Fibroblast of gingiva (primary cell): ENCODE measurements at regions not wholly inside any gene's neighbourhood (a gene's known extent, or its start where the extent isn't known, plus 50 kb on each side); places are given as distances from the start of the nearest gene placed in this dataset.

Experiments used
- DNase-seq: peaks from one replicate; pipeline ENCODE4 v3.0.0-alpha.2; 2011; ENCODE audit warnings: low read depth

DNA sequence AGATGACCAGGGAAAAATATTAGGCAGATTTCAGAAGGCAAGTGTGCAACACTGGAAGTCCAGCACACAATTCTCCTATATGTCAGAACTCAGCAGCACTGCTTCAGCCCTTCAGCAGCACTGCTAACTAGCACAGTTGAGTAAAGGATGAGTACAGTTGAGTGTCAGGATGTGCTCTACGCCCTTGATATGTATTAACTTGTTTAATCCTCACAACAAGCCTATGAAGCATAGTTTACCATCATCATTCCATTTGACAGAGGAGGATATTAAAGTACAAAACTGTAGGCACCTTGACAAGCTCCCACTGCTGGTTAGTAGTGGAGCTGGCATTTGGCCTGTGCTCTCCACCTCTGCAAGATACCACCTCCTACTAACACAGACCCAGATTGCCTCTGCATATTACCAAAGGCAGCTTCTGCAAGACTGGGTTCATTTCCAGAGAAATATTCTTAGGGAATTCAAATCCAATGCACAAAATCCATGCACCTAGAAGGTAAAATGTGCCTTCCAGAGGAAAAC lies 230.8 kb downstream of the ANAPC1 start:
- DNase-seq, result no peak

DNA sequence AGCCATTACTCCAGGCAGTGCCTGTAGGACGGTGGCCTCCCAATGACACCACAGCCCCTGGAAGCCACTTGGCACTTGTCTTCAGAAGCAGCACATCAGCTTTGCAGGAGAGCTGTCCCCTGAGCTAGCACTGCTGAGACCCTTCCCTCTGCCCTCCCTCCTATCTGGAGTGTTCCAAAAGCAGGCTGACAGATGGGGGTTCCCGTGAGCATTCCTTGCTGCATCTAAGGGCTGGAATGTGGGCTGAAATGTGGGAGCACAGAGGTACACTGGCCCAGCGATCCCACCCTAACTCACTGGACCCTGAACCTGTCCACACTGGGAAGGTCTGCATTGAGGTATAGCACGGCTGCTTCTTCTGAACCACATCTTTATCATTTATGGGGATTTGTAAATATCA lies 230.1 kb downstream of the ANAPC1 start:
- no peak for DNase-seq

DNA sequence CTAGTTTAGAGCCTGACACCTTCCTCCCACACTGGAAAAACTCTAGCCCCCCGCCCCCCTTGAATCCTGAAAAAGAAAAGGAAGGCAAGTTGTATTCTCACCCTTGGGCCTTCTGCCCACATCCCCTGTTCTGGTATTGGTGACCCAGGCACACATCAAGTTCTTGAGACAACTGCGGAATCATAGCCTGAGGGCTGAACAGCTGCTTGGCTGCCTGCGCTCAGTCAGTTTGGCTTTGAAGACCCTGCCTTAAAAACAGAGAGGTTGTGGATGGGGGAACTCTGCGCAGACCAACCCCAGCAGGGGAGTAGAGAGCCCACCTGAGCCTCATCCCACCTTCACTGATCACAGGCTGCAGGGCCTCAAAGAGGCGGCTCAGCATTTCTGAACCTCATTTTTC lies 229.2 kb downstream of the ANAPC1 start:
- DNase-seq, result no peak

DNA sequence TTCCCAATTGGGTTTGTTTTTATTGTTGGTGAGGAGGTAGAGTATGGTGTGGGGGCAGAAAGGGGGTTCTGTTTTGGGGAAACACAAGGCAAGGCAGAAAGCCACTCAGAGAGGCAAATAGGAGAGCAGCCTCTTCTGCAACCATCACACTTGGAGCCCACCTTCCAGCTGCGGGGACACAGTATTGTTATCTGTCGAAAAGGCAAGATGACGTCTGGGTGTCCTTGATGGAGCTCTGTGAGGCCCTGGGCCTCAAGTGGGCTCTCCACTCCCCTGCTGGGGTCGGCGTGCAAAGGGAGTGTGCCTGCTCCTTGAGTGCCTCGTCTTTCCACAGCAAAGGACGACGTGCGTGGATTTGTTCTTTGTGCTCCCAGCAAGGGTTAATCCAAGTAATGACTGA lies 227.6 kb downstream of the ANAPC1 start:
- DNase-seq, result no peak

DNA sequence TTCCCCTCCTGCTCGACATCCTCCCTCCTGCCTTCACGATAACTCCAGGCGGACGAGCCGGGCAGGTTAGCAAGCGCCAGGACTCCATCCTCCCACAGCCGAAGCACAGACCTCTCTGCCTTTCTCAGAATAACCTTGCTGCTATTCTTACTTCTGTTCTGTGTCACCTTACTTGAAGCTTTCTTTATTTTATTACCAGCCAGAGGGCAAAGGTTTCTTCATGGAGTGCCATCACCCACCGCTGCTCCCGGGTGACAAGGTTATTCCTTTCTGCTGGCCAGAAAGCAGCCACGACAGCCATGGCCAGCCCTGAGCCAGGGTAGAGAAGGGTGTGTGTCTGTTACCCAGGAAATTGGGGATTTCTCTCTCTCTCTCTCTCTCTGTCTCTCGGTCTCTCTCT lies 227.1 kb downstream of the ANAPC1 start:
- no peak for DNase-seq

DNA sequence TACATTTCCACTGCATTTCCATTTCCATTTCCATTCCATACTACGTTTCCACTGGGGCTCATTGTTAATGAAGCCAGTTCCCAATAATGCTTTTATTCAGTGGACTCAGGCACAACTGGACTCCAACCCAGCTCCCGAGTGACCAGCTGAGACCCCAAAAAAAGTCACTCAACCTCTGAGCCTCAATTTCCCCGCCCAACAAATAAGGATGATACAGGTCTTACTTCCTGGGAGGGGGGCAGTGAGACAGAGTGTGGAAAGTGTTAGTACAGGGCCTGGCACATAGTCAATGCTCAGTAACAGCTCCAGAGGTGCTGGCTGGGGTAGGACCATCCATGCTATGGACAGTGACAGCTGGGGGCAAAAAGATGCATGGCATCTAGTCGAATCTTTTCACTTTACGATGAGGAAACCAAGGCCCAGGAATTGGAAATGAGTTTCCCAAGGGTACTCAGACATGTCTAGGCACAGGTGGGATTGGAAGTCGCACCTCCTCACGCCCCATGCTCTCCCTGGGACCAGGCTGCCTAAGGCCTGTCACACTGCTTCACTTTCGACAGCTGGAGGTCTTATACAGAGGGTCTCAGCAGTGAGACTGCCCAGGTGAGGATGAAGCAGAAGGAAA lies 226.5 kb downstream of the ANAPC1 start:
- DNase-seq, result no peak

DNA sequence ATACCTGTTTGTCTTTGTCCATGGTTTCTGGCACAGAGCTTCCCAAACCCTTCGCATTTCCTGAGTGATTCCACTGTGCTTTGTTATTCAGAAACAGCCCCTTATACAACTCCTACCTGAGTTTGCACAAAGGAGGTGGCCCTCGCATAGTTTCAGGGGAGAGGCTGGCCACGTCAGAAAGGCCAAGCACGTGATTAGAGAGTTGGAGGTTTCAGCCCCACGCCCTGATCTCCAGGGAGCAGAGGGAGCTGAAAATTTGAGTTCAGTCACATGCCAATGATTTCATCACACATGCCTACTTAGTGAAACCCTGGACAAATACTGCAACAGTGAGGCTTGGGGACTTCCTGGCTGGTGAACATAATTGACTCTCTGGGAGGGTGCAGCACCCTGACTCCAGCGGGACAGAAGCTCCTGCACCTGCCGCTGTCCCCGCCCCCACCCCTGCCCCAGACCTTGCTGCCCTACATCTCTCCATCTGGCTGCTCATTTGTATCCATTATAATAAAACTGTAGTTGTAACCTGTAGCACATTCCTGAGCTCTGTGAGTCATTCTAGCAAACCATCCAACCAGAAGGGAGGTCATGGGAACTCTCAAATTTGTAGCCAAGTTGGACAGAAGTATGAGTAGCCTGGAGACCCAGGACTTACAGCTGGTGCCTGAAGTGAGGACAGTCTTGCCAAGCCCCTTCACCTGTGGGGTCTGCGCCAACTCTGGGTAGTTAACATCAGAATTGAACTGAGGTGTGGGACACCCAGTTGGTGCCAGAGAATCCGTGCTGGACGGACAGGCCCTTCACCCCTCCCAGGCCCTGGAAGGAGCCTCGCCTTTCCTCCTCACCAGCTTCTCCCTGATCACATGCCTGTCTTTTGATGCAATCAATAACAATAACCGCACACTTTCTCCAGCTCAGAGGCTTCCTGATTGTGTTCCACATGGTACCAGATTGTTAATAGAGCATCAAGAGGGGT lies 224.3 kb downstream of the ANAPC1 start:
- peak; percentile 89 for DNase-seq

DNA sequence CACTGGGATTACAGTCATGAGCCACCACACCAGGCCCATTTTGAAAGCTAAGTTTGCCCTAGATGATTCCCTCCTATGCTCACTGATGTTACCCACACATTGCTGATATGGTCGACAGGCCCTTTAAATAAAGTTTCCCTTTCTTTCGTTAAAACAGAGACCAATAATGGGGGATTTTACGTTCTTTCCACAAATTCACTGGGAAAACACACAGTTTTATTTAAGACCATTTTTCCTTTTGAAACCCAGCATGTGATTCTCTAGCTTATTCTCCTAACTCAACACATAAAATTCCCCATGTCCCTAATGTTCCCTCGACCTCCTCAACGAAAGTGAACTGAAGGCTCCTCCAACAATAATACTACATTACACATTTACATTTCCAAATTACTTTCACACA lies 223.2 kb downstream of the ANAPC1 start:
- DNase-seq, result no peak

DNA sequence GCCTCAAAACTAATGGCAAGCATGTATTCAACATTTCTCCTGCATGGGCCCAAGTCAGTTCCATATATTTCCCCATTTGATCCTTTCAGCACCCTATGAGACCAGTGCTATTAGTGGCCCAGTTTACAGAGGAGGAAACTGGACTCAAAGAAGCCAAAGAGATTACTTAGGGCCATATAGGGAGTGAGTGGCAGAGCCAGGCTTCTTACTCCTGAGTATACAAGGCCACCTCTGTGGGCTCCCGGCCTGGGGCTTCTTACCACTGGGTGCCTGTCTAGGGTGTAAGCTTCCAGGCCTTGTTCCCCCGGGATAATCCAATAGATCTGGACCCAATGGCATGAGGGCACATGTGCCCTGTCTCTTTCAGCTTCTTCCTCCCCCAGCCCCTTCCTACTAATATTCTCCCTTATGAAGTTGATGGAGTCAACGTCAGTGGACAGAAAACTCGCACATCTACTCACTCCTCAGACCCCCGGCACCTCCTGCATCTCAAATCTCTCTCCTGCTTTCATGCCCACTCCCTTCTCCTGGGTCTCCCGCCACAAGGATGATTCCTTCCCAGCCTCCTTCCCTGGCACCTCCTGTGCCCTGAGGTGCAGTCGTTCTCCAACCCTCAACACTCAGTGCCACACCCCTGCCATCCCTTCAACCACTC lies 222.6 kb downstream of the ANAPC1 start:
- no peak for DNase-seq

DNA sequence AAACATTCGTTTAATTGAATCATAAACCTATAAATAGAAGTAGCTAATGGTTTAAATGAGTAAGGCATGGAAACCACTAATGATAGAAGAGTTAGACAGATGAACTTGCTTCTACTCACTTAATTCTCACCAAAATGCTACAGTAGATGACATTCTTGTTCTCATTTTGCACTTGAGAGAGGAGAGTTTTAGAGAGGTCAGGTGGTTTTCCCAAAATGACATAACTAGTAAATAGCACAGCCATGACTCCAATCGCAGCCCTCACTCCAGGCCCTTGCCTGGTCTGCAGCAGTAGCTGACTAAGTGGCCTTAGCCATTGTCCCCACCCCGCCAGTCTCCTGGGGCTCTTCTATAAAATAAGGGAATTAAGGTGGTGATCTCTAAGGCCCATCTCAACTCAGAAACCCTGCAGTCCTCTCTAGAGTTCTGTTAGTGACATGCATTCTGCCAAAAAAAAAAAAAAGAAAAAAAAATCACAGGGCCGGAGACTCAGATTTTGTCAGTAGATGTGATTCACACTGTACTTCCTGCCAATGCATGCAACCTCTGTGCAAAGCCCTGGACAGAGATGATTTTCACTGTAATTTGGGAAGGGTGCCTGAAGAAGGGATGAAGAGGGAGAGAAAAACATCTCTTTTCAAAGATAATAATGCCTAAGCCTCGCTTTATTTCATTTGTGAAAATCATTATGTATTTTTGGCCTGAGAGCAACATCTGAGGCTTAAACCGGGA lies 221.8 kb downstream of the ANAPC1 start:
- DNase-seq, result peak; percentile 68

DNA sequence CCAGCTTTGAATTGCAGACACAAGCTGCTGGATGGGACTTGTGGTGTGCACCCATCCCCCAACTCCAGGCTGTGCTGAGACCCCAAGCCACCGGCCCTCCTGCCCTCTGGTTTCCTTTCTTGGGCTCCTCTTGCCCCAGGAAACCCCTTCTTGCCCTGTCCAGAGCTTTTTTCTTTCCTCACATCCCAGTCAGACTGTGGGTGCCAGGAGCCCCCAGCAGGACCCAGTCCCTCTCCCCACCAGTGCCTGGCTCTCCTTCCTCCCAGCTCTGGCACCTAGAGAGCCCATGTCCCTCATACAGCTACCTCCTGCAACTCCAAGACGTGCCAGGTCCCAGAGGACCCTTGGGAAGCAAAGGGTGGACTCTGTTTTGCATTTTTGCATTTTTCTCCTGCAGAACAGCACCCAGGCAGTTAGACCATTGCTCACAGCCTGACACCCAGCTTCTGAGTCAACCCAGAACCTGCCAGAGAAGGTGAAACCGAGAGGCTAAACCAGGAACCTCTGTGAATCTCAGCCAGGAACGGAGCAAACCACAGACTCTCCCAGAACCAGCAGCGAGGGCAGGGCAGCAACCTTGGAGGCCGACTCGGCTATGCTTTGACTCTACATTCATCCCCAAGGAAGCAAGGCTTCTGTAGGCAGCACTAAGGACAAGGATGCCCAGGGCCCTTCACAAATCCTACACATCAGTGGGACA lies 221.1 kb downstream of the ANAPC1 start:
- DNase-seq, result no peak

DNA sequence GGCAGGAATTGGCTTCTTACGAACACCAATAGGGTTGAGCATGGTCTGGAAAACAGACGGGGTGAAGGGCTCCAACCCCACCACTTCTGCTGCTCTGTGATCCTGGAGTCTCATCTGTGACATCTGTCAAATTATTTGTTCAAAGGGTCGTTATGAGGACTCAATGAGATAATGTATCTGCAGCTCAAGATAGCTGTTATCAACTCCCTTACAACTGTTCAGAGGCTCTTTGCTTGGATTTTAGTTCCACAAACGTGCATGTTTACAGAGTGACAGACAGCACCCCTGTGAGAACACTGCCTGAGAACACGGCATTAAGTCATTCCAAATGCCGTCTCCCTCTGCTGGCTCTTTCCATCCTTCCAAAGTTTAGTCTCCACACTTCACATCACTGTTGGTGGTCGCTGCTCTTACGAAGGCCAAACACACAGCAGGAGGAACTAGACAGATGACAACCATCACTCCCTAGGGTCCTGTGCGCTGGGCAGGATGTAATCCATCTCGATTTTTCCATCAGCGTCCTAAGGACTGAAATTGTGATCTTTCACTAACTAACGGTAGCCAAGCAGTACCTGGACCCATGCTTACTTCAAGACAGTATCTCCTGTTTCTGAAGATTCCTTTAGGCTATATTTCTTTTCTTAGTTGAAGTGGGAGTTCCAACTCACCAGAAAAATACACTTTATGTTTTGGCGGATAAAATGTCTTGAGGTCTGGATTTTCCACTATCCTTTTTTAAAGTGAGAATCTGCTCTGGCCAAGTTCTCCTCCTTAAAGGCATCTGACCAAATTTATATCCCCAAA lies 220.3 kb downstream of the ANAPC1 start:
- no peak for DNase-seq

DNA sequence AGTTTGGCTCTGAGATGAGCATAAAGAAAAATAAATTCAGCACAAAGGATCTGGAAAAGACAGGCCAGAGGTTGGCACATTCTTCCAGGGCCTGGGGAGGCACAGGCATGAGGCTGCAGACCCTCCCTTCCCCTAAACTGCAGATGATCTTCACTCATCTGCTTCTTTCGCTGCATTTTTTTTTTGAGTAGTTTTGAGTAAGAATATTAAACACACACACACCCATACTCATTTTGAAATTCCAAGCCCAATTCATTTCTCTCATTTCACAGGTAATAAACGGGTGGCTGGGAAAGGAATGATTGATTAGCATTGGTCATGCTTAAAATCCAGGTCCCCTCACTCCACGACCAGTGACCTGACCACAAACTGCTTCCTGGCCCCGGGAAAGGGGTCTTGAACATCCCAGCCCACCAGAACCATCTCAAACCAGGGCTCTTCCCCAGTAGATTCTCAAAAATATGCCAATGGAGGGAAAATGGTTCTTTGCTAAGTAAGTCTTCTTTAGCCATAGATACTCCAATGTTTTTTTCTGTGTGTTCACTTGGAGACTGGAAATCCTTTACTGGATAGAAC lies 219.6 kb downstream of the ANAPC1 start:
- no peak for DNase-seq

DNA sequence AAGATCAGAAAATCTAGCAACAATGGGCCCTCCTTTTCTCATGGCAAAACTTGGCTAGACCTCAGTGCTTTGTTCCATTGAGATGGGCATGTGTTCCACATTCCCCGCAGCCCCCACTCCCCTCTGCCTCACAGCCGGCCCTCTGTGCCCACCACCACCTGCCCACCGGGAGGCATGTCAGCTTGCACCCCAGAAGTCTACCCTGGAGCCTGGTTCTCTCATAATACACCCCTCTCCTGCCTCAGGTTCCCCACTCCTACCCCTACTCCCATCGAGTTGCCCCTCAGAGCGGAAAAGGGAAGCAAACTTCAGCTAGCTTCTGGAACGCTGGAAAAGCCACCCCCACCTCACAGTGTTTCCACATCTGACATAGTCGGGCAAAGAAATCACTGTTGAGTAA lies 219.0 kb downstream of the ANAPC1 start:
- DNase-seq, result no peak

DNA sequence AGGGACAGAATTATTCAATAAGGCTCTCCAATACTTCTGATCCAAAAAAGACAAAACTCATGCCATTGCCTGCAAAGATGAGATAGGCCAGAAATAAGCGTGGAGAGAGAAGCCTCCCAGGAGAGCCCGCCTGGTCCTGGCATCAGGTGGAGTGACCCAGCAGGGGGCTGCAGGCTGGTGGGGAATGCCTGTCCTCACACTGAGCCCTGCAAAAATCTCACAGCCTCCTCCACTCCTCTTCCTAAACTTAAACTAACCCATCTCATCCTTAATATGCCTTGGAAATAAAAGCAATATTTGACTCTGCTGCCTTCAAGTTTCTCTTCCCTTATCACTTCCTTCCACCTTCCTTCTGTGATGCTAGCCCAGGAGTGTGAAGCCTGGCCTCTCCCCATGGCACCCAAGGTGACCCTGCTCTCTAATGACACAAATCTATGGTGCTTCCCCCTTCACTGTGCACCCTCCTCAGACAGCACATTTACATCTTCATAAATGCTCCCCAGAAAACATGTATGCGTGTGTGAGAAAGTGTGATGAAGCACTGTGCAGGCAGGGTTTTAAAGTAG lies 218.4 kb downstream of the ANAPC1 start:
- DNase-seq, result no peak

DNA sequence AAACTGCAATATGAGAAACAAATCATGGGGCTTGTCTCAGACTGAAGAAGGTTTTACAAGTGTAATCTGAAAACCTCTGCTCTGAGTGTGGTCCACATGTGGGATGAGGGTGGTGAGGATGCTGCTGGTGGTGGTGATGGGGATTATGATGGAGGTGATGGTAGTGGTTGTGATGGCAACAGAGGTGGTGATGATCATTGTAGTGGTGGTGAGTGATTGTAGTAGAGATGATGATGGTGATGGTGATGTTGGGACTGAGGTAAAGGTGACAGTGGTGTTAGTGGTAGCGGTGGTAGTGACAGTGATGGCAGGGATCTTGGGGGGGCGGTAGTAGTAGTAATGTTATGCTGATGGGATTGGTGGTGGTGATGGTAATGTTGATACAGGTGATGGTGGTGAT lies 217.8 kb downstream of the ANAPC1 start:
- DNase-seq, result no peak

DNA sequence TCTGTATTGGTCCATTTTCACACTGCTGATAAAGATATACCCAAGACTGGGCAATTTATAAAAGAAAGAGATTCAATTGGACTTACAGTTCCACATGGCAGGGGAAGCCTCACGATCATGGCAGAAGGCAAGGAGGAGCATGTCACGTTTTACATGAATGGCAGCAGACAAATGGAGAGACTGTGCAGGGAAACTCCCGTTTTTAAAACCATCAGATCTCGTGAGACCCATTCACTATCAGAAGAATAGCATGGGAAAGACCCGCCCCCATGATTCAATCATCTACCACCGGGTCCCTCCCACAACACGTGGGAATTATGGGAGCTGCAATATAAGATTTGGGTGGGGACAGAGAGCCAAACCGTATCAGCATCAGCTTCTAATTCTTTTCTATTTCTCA lies 217.0 kb downstream of the ANAPC1 start:
- DNase-seq, result no peak

DNA sequence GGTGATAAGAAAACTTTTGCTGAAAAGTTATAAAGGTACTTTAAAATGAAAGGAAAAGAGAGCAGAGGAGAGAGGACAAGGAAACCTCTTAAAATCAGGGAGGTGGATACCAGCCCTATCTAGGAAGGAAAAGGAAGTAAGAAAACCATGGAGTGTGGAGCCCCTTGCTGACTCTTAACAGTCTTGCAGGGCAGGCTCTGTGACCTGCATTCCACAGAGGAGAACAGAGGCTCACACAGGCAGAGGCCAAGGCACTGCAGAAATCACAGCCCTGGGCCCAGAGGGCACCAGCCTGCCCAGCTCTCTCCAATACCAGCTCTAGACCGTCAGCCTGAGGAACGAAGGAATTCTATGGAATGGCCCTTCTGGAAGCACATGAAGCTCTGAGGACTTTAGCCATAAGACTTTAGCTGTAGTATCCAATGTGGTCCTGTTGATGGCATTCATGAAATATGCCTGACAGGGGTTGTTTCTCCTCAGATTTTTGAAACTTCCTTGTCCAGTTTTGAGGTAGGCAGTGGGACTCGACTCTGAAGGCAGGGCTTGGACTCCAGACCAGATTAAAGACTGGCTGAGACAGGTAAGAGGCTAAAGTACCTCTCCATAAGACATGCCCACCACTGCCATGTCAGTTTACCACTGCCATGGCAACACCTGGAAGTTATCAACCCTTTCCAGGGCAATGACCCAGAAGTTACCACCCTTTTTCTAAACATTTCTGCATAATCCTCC lies 216.3 kb downstream of the ANAPC1 start:
- DNase-seq, result peak; percentile 76

DNA sequence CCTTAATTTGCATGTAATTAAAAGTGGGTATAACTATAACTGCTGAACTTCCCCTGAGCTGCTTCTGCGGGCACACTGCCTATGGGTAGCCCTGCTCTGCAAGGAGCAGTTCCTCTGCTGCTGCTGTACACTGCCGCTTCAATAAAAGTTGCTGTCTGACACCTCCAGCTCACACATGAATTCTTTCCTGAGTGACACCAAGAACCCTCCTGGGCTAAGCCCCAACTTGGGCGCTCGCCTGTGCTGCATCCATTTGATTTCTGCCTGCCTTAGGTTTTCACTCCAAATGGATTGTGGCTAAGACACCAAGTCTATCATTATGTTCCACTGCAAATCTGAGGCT lies 215.7 kb downstream of the ANAPC1 start:
- no peak for DNase-seq
